ENCODE measurements at regions not wholly inside any gene's neighbourhood (a gene's known extent, or its start where the extent isn't known, plus 50 kb on each side); places are given as distances from the start of the nearest gene placed in this dataset.

GRCh38 chr11:28616160-28616965, 508.2 kb downstream of the METTL15 start:
- DNase-seq (ENCODE audit: low read depth), result no peak

- no peak for DNase-seq (ENCODE audit: low read depth)
Measured at GRCh38 chr11:28615542-28615941, 507.4 kb downstream of the METTL15 start.

DNA sequence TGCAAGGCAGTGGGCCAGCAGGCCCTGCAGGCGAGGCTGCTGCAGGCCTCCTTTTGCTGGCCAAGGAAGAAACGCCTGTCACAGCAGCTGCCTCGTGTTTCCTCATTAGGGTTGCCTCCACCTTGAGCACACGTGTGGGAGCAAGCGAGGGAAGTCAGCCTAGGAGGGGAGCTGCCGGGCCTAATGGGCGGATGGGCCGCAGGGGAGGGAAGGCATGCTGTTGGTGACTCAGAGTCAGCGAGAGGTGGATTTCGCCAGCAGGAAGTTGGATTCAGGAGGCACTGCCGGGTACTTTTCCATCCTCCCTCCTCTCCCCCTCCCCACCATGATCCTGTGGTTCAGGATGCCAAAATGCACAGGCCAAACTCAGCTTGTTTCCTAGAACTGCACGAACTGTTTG, 498.7 kb downstream of the METTL15 start:
- no peak for DNase-seq (ENCODE audit: low read depth)

- DNase-seq (ENCODE audit: low read depth), result no peak
Measured at GRCh38 chr11:28599656-28600055, 491.5 kb downstream of the METTL15 start.

DNA sequence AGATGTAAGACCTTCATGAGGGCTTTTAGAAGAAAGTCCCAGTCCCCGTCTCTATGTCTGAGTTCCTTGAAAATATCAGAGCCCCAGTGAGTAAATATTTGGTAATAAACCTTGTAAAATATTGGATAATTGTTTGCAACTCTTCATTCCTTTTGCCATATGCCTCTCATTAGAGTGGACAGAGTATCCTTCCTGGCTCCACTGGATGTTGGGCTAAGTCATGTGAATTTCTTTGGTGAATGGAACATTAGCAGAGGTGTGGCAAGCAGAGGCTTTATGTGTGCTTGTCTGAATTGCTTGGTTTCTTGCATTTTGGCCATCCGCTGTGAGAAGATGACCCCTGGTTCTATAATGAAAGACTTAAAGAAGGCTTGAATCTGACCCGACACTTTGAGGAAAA, 490.3 kb downstream of the METTL15 start:
- DNase-seq (ENCODE audit: low read depth), result no peak

- no peak for DNase-seq (ENCODE audit: low read depth)
Measured at GRCh38 chr11:28596816-28597215, 488.6 kb downstream of the METTL15 start.

- DNase-seq (ENCODE audit: low read depth), result no peak
Measured at GRCh38 chr11:28592141-28592540, 484.0 kb downstream of the METTL15 start.

GRCh38 chr11:28584992-28585391, 476.8 kb downstream of the METTL15 start:
- no peak for DNase-seq (ENCODE audit: low read depth)

DNA sequence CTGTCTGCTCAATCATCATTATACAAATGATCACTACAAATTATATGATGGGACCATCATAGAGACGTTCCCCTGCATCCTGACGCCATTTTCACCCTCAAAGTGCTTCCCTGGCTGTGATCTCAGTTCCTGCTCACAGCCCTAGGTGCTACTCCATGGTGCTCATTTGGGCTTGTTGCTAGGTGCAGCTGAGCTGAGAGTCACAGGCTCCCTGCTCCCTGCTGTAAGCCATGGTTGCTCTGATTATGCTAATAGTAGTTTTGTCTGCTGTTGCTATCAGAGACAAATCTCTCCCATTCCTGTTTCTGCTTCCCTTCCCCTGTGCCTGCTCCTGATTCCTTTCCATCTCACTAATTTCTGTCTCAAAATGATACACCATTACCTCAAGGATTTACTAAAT, 474.3 kb downstream of the METTL15 start:
- DNase-seq (ENCODE audit: low read depth), result no peak

DNA sequence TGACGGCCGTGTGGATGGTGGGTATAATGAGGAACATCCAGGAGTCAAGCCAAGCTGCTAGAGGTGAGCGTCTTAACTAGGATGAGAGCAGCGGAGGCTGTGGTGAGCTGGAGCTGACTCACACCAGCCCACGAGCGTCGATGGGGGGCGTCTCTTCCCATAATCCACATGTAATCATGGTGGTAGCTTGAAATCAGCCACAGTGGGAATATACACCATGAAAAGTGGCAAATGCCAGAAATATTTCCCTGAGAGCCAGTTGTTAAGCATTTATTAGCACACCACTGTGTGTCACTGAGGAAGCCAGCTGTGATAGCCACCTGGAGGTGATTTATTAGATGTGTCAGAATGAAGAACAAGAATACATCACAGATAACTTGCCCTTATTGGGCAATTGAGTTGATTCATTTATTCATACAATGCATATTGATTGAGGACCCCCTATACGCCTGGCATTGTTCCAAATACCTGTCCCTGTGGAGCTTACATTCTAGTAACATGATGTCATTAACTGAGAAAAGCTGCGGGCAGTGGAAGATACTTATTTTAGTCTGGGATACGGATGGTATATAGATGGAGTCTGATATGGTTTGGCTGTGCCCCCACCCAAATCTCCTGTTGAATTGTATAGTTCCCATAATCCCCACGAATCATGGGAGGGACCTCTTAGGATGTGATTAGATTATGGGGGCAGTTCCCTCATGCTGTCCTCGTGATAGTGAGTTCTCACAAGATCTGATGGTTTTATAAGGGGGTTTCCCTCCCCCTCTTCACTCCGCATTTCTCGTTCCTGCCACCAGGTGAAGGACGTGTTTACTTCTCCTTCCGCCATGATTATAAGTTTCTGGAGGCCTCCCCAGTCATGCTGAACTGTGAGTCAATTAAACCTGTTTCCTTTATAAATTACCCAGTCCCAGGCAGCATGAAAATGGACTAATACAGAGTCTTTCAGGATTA, 473.4 kb downstream of the METTL15 start:
- DNase-seq (ENCODE audit: low read depth), result no peak

- DNase-seq (ENCODE audit: low read depth), result no peak
Measured at GRCh38 chr11:28571371-28571770, 463.2 kb downstream of the METTL15 start.

DNA sequence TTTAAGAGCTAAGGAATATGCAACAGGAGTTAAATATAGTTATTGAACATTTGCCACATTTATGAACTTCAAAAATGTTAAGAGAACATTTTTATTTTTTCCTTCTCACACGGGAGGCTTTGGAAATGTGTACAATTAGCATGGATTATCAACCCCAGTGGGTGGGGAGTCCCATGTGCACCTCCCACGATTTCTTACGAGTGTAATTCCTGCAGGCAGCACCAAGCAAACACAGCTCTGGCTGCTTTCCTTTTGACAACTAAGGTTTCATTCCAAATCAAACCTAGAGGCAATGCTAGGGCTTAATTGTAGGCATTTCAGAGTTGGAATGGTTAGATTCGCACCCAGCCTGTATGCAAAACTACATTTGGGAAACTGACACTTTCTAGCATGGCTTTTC, 460.9 kb downstream of the METTL15 start:
- no peak for DNase-seq (ENCODE audit: low read depth)

DNA sequence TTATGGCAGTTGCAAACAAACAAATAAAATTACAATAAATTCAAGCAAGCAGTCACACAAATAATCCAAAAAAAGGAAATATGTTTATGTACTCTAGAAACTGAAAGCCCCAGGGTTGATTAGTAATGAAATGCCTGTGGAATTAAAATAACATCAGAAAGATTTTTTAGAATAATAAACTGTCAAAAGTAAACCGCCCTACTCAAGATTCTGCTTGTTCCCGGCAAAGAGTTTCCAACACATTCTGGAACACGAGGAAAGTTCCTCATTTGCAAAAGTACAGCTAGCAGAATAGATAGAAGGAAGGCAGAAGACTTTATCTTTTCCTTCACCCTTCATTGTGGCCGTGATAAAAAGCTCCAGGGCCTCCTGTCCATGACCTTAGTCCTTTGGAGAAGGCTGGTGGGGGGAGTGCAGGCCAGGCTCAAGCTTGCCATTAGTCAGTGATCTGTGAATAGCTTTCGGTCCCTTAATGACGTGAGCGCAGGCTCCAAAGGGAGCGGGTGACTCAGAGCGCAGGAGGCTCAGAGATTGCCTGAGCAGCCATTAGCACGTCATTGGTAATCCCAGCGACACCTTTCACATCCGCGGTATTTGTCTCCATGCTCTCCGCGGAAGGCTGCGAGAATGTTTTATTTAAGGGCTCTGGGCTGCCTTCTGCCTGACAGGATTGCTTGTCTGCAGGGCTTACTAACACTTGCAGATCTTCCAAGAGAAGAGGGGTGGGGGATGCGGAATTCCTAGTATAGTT, 458.3 kb downstream of the METTL15 start:
- DNase-seq (ENCODE audit: low read depth), result no peak

GRCh38 chr11:28559492-28559891, 451.3 kb downstream of the METTL15 start:
- no peak for DNase-seq (ENCODE audit: low read depth)

DNA sequence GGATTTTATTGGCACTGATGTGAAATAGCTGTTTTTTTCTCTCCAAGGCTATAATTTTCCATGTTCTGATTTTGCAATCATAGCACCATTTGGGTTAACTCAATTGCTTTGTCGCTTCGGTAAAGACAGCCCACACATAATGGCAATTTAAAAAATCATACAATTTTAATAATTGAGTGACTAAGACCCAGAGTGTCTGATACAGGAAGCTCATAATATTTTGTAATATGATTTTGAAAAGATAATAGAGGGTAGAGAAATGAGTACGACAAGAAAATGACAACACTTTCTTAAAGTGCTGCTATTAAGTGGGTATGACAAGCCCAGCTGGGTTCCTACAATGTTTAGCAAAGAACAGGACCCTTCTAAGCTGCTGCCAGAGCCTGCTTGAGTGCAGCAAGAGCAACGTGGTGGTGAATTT, 439.1 kb downstream of the METTL15 start:
- no peak for DNase-seq (ENCODE audit: low read depth)

- DNase-seq (ENCODE audit: low read depth), result no peak
Measured at GRCh38 chr11:28545536-28545935, 437.3 kb downstream of the METTL15 start.

DNA sequence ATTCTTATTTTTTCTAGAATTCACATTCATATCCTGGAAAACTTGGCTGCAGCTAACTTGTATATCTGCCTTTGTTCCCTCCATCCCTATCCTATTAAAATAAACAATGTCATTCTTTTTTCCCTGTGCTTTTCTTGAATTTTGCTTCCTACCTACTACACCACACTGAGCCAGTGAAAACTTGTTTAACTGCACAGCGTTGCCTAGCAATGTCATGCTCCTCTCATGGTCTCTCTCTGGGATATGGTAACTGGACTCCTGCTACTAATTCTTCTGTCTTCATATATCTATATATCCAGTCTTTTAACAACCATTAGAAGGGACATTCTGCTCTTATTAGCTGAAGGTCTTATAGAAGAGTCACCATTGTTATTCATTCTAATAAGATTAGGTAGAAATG, 434.4 kb downstream of the METTL15 start:
- no peak for DNase-seq (ENCODE audit: low read depth)

GRCh38 chr11:28539239-28540030, 431.2 kb downstream of the METTL15 start:
- no peak for DNase-seq (ENCODE audit: low read depth)

GRCh38 chr11:28537822-28538221, 429.6 kb downstream of the METTL15 start:
- no peak for DNase-seq (ENCODE audit: low read depth)

- DNase-seq (ENCODE audit: low read depth), result no peak
Measured at GRCh38 chr11:28536504-28537267, 428.5 kb downstream of the METTL15 start.

DNA sequence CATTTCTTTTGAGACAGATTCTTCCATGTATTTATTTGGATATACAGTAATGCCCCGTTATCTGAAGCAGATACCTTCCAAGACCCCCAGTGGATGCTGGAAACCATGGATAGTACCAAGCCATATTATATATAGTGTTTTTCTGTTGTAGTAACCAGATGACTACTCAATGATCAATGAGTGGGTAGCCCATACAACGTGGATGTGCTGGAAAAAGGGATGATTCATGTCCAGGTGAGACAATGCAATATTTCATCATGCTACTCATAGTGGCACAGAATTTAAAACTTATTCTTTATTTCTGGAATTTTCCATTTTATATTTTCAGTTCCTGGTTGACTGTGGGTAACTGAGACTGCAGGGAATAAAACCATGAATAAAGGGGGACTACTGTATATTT, 427.5 kb downstream of the METTL15 start:
- DNase-seq (ENCODE audit: low read depth), result no peak
